ENCODE measurements at regions not wholly inside any gene's neighbourhood (a gene's known extent, or its start where the extent isn't known, plus 50 kb on each side); places are given as distances from the start of the nearest gene placed in this dataset.
"Not testable (repeated sequence)": the region's sequence is repeated elsewhere in the genome, so short reads cannot be mapped to it uniquely, and the experiment has no call there.

DNA sequence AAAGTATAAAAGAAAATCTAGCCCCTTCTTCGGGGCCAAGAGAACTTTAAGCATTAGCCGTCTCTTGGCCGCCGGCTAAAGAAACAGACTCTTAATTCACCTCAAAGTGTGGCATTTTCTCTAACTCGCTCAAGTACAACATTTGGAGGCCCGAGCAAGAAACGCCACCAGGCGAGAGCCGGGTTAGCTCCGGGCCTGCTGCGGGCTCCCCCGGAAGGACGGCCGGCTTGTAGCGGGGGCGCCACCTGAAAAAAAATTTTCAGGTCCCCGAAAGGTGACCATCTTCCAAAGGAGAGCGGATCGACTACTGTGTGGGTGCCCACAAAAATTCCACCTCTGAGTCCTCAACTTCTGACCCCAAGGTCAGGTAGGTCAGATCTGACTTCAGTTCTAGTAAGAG lies 156.0 kb downstream of the DEFB131A start (continued):
- TF ChIP-seq ZNF341 (tag by site-specific recombination; IDR thresholded peaks at IDR 0.05; ENCODE audit: low read depth) (no peak), ZBTB7A (tag by site-specific recombination; IDR thresholded peaks at IDR 0.05; ENCODE audit: low read depth) (no peak), ZNF335 (tag by site-specific recombination; conservative IDR thresholded peaks at IDR 0.05) (no peak)

DNA sequence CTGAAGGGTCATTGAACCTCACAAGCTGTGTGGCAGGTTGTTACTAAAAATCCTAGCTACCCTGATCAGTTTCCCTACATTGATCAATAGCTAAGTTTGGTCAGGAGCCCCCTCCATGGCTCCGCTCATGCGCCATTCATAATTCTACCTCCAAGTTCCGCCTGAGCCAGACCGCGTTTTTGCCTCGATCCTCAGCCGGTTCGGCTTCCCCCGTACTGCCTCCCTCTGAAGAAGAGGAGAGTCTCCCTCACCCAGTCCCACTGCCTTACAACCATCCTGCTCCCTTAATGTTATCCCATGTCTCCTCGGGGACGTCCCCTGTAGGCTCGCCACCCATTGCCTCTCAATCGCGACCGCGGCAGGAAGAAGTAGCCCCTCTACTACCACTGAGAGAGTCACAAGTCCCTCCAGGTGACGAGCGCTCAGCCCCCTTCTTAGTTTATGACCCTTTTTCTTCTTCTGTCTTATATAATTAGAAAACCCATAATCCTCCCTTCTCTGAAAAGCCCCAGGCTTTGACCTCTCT lies 158.2 kb downstream of the DEFB131A start:
- Histone ChIP-seq H3K36me3 (ENCODE audit: control insufficient read depth in 2 of 2, insufficient read depth in 1 of 2, low read length in 2 of 2) (no peaks in the 10 kb centered on the region), H3K4me3 (ENCODE audit: low read depth, low read length) (no peak overlapping the region), H3K9me3 (ENCODE audit: control insufficient read depth, insufficient read depth, low read depth, low read length) (no peaks in the 10 kb centered on the region), H3K27ac (ENCODE audit: extremely low read depth, low read depth, low read length) (no peak overlapping the region), H3K4me1 (ENCODE audit: control insufficient read depth, insufficient read depth, low read length) (no peaks in the 10 kb centered on the region)
- ChIA-PET POLR2A (no interaction called here), CTCF (no interaction called here)
- TF ChIP-seq ZNF394 (tag by site-specific recombination; IDR thresholded peaks at IDR 0.05; ENCODE audit: borderline replicate concordance), result no peak
- TF ChIP-seq, protein P1, sequence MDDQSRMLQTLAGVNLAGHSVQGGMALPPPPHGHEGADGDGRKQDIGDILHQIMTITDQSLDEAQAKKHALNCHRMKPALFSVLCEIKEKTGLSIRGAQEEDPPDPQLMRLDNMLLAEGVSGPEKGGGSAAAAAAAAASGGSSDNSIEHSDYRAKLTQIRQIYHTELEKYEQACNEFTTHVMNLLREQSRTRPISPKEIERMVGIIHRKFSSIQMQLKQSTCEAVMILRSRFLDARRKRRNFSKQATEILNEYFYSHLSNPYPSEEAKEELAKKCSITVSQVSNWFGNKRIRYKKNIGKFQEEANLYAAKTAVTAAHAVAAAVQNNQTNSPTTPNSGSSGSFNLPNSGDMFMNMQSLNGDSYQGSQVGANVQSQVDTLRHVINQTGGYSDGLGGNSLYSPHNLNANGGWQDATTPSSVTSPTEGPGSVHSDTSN (CRISPR knock-in tag; IDR thresholded peaks at IDR 0.05), result no peak
- no peak for TF ChIP-seq ZNF239 (tag by site-specific recombination; IDR thresholded peaks at IDR 0.05)
- TF ChIP-seq ZBTB20 (tag by site-specific recombination; IDR thresholded peaks at IDR 0.05), result no peak
- TF ChIP-seq ZNF324 (tag by site-specific recombination; IDR thresholded peaks at IDR 0.05), result no peak
- no peak for TF ChIP-seq ZNF302 (tag by site-specific recombination; IDR thresholded peaks at IDR 0.05; ENCODE audit: low read depth)
- no peak for TF ChIP-seq GLIS2 (tag by site-specific recombination; IDR thresholded peaks at IDR 0.05)
- no peak for TF ChIP-seq ZNF654 (tag by site-specific recombination; IDR thresholded peaks at IDR 0.05; ENCODE audit: low read depth)
- TF ChIP-seq, protein P2, sequence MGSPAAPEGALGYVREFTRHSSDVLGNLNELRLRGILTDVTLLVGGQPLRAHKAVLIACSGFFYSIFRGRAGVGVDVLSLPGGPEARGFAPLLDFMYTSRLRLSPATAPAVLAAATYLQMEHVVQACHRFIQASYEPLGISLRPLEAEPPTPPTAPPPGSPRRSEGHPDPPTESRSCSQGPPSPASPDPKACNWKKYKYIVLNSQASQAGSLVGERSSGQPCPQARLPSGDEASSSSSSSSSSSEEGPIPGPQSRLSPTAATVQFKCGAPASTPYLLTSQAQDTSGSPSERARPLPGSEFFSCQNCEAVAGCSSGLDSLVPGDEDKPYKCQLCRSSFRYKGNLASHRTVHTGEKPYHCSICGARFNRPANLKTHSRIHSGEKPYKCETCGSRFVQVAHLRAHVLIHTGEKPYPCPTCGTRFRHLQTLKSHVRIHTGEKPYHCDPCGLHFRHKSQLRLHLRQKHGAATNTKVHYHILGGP (tag by site-specific recombination; IDR thresholded peaks at IDR 0.05), result no peak
- TF ChIP-seq ZNF600 (tag by site-specific recombination; IDR thresholded peaks at IDR 0.05), result no peak
- TF ChIP-seq ZNF521 (tag by site-specific recombination; IDR thresholded peaks at IDR 0.05), result no peak
- TF ChIP-seq ZNF830 (tag by site-specific recombination; IDR thresholded peaks at IDR 0.05; ENCODE audit: low read depth), result no peak
- TF ChIP-seq HOXC10 (CRISPR knock-in tag; IDR thresholded peaks at IDR 0.05), result no peak

DNA sequence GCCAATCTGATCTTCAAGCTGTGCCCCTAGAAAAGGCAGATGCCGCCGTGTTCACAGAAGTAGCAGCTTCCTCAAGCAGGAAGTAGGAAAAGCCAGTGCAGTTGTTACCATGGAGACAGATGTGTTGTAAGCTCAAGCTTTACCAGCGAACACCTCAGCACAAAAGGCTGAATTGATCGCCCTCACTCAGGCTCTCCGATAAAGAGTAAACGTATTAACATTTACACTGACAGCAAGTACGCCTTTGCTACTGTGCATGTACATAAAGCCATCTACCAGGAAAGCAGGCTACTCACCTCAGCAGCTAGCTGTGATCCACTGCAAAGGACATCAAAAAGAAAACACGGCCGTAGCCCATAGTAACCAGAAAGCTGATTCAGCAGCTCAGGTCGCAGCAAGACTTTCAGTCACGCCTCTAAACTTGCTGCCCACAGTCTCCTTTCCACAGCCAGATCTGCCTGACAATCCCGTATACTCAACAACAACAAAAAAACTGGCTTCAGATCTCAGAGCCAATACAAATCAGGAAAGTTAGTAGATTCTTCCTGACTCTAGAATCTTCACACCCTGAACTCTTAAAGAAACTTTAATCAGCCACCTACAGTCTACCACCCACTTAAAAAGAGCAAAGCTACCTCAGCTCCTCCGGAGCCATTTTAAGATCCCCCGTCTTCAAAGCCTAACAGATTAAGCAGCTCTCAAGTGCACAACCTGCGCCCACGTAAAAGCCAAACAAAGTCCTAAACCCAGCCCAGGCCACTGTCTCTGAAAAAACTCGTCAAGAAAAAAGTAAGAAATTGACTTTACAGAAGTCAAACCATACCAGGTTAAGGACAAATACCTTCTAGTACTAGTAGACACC lies 160.0 kb downstream of the DEFB131A start:
- H3K36me3 ChIP-seq (ENCODE audit: control insufficient read depth in 2 of 2, insufficient read depth in 1 of 2, low read length in 2 of 2); H3K9me3 ChIP-seq (ENCODE audit: control insufficient read depth, insufficient read depth, low read depth, low read length); H3K4me1 ChIP-seq (ENCODE audit: control insufficient read depth, insufficient read depth, low read length); CTCF ChIA-PET; H3K4me3 ChIP-seq (ENCODE audit: low read depth, low read length); POLR2A ChIA-PET; H3K27ac ChIP-seq (ENCODE audit: extremely low read depth, low read depth, low read length): not testable (repeated sequence)

DNA sequence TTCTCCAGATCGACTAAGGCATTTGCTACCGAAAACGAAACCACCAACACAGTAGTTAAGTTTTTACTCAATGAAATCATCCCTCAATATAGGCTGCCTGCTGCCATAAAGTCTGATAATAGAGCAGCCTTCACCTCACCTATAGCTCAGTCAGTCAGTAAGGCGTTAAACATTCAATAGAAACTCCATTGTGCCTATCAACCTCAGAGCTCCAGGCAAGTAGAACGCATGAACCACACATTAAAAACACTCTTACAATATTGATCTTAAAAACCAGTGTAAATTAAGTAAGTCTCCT lies 160.6 kb downstream of the DEFB131A start:
- H3K4me3 ChIP-seq (ENCODE audit: low read depth, low read length); POLR2A ChIA-PET; H3K27ac ChIP-seq (ENCODE audit: extremely low read depth, low read depth, low read length); H3K36me3 ChIP-seq (ENCODE audit: control insufficient read depth in 2 of 2, insufficient read depth in 1 of 2, low read length in 2 of 2); H3K4me1 ChIP-seq (ENCODE audit: control insufficient read depth, insufficient read depth, low read length); H3K9me3 ChIP-seq (ENCODE audit: control insufficient read depth, insufficient read depth, low read depth, low read length); CTCF ChIA-PET: not testable (repeated sequence)

Measured in HEK293 (cell line).